ENCODE measurements at regions not wholly inside any gene's neighbourhood (a gene's known extent, or its start where the extent isn't known, plus 50 kb on each side); places are given as distances from the start of the nearest gene placed in this dataset.

DNA sequence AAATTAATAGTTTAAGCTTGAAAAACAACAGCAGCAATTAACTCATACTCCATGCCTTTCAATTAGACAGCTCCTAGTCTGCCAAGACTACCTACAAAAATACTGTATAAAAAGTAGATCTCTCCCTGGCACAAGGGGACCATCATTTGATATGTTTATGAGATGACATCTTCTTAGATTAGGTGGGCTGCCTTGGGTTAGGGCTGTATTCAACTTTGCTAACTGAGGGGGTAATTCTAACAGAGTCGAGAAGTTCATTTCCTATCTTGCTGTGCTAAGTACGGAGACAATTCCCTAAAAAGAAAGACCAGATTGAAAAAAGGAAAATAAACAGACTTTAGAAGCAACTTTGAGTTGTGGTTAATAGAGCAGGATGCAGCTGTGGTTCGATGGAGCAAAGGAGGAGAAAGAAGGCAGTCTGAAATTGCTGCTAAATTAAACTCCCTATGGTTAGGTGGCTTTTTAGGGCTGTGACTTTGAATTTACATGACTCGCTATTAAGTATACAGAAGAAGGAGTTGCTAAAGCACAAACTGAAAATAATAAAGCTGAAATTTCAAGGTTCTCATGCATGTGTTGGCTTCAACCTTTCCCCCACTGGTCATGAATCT lies 75.4 kb downstream of the CDC7 start:
- TF ChIP-seq, protein P1, sequence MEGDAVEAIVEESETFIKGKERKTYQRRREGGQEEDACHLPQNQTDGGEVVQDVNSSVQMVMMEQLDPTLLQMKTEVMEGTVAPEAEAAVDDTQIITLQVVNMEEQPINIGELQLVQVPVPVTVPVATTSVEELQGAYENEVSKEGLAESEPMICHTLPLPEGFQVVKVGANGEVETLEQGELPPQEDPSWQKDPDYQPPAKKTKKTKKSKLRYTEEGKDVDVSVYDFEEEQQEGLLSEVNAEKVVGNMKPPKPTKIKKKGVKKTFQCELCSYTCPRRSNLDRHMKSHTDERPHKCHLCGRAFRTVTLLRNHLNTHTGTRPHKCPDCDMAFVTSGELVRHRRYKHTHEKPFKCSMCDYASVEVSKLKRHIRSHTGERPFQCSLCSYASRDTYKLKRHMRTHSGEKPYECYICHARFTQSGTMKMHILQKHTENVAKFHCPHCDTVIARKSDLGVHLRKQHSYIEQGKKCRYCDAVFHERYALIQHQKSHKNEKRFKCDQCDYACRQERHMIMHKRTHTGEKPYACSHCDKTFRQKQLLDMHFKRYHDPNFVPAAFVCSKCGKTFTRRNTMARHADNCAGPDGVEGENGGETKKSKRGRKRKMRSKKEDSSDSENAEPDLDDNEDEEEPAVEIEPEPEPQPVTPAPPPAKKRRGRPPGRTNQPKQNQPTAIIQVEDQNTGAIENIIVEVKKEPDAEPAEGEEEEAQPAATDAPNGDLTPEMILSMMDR (IDR thresholded peaks at IDR 0.05), result no peak
- no peak for TF ChIP-seq POLR2A (IDR thresholded peaks at IDR 0.05)

All from esophagus squamous epithelium (tissue), 4 donors.